IMR-90 (cell line): ENCODE measurements at regions not wholly inside any gene's neighbourhood (a gene's known extent, or its start where the extent isn't known, plus 50 kb on each side); places are given as distances from the start of the nearest gene placed in this dataset.

Experiments
- ATAC-seq: fragments of 200-7000 bp; cut with Tn5 transposase; 2 replicates; pipeline ENCODE4 v1.9.1; 2020; ENCODE audit warnings: low read depth, mild to moderate bottlenecking, moderate library complexity
- BruUV-seq: library from RNA; stranded (reverse); fragments of 400-500 nt; replicated peaks from 2 replicates; lab custom pipeline; 2021; lab: Mats Ljungman, UMichigan
- CTCF ChIA-PET: fragments of 300-600 bp; formaldehyde crosslinking; extraction: SDS; loops from one replicate; lab custom pipeline; 2021; ENCODE audit warnings: antibody characterized with exemption; lab: Yijun Ruan, JAX
- POLR2A ChIA-PET: fragments of 300-600 bp; sonication (Branson Sonifier 250); formaldehyde crosslinking; loops from one replicate; lab custom pipeline; 2022; ENCODE audit warnings: antibody characterized with exemption; ENCODE audit not compliant: unreplicated experiment; lab: Charles Lee
- DNase-seq: peaks from one replicate; pipeline ENCODE4 v3.0.0; 2013
- H2AFZ ChIP-seq: replicated peaks from 2 replicates; pipeline ENCODE3; 2013; ENCODE audit warnings: low read length, mild to moderate bottlenecking; ENCODE audit not compliant: poor library complexity
- H2AK5ac ChIP-seq: 2 replicates; pipeline ENCODE4 v1.6.1; 2013; ENCODE audit warnings: low read depth, low read length, inconsistent platforms
- H2AK9ac ChIP-seq: replicated peaks from 2 replicates; pipeline ENCODE3; 2013; ENCODE audit warnings: mild to moderate bottlenecking, low read depth, low read length, moderate library complexity; ENCODE audit not compliant: poor library complexity
- H2BK120ac ChIP-seq: 2 replicates; pipeline ENCODE4 v1.6.1; 2013; ENCODE audit warnings: low read depth, low read length, inconsistent platforms
- H2BK15ac ChIP-seq: 3 replicates; pipeline ENCODE4 v1.6.1; 2013; ENCODE audit warnings: low read depth, low read length, inconsistent platforms
- H2BK20ac ChIP-seq: 2 replicates; pipeline ENCODE4 v1.6.1; 2013; ENCODE audit warnings: low read depth, mild to moderate bottlenecking, inconsistent platforms, low read length, moderate library complexity
- H2BK5ac ChIP-seq: 2 replicates; pipeline ENCODE4 v1.6.1; 2013; ENCODE audit warnings: mild to moderate bottlenecking, low read depth, low read length, inconsistent platforms; ENCODE audit not compliant: poor library complexity, severe bottlenecking
- H3K14ac ChIP-seq: replicated peaks from 2 replicates; pipeline ENCODE4 v1.6.1; 2013; ENCODE audit warnings: low read depth, low read length, inconsistent platforms
- H3K18ac ChIP-seq: 2 replicates; pipeline ENCODE4 v1.6.1; 2013; ENCODE audit warnings: low read depth, low read length, control low read depth
- H3K23ac ChIP-seq: 2 replicates; pipeline ENCODE4 v1.6.1; 2013; ENCODE audit warnings: low read depth, low read length, inconsistent platforms
- H3K27ac ChIP-seq: 2 replicates; pipeline ENCODE4 v1.5.1; 2013; ENCODE audit warnings: mild to moderate bottlenecking, control low read depth, low read length; ENCODE audit not compliant: insufficient read depth
- H3K27me3 ChIP-seq: 2 replicates; pipeline ENCODE4 v1.6.1; 2013; ENCODE audit warnings: low read length; ENCODE audit not compliant: control insufficient read depth, insufficient read depth
- H3K36me3 ChIP-seq: 2 replicates; pipeline ENCODE4 v1.6.1; 2013; ENCODE audit warnings: low read length, mixed read lengths; ENCODE audit not compliant: control insufficient read depth, insufficient read depth
- H3K4ac ChIP-seq: 2 replicates; pipeline ENCODE4 v1.6.1; 2013; ENCODE audit warnings: low read depth, low read length, inconsistent platforms
- H3K4me1 ChIP-seq: 2 replicates; pipeline ENCODE4 v1.6.1; 2013; ENCODE audit warnings: low read length, mixed read lengths; ENCODE audit not compliant: control insufficient read depth, insufficient read depth
- H3K4me2 ChIP-seq: 2 replicates; pipeline ENCODE4 v1.6.1; 2013; ENCODE audit warnings: low read depth, mild to moderate bottlenecking, control low read depth, low read length, moderate library complexity
- H3K4me3 ChIP-seq: 2 replicates; pipeline ENCODE4 v1.5.1; 2013; ENCODE audit warnings: low read depth, mild to moderate bottlenecking, control low read depth, low read length, moderate library complexity; ENCODE audit not compliant: insufficient read depth
- H3K56ac ChIP-seq: 2 replicates; pipeline ENCODE4 v1.6.1; 2013; ENCODE audit warnings: low read length, inconsistent platforms; ENCODE audit not compliant: insufficient read depth; ENCODE audit errors: extremely low read depth
- H3K79me1 ChIP-seq, 2 experiments: 2 replicates each; pipeline ENCODE4 v1.6.1; 2013; ENCODE audit warnings: low read length in 2 of 2, inconsistent platforms in 1 of 2, low read depth in 1 of 2
- H3K9ac ChIP-seq: 2 replicates; pipeline ENCODE4 v1.6.1; 2013; ENCODE audit warnings: low read depth, low read length, control low read depth
- H3K9me1 ChIP-seq: 2 replicates; pipeline ENCODE4 v1.6.1; 2013; ENCODE audit warnings: low read length, inconsistent platforms; ENCODE audit not compliant: insufficient read depth
- H3K9me3 ChIP-seq: 2 replicates; pipeline ENCODE4 v1.6.1; 2013; ENCODE audit warnings: low read length; ENCODE audit not compliant: control insufficient read depth, insufficient read depth
- H4K20me1 ChIP-seq: 2 replicates; pipeline ENCODE4 v1.6.1; 2013; ENCODE audit warnings: low read length, inconsistent platforms; ENCODE audit not compliant: insufficient read depth
- H4K5ac ChIP-seq: 2 replicates; pipeline ENCODE4 v1.6.1; 2013; ENCODE audit warnings: mild to moderate bottlenecking, low read depth, low read length, control low read depth
- H4K8ac ChIP-seq, 2 experiments: 2 replicates each; pipeline ENCODE4 v1.6.1; 2013; ENCODE audit warnings: low read depth in 2 of 2, low read length in 2 of 2, control low read depth in 1 of 2, inconsistent platforms in 1 of 2
- H4K91ac ChIP-seq: 2 replicates; pipeline ENCODE4 v1.6.1; 2013; ENCODE audit warnings: low read depth, low read length, inconsistent platforms; ENCODE audit not compliant: insufficient read depth
- BHLHE40 ChIP-seq: fragments of 150-350 bp; IDR thresholded peaks from 2 replicates; pipeline ENCODE4 v1.6.1; 2016; ENCODE audit warnings: mild to moderate bottlenecking, low read depth, low read length
- CHD1 ChIP-seq: IDR thresholded peaks from 2 replicates; pipeline ENCODE4 v1.6.1; 2012; ENCODE audit warnings: low read depth, low read length, improper control_type of control experiment
- FOS ChIP-seq: fragments of 150-350 bp; IDR thresholded peaks from 2 replicates; pipeline ENCODE4 v1.6.1; 2016; ENCODE audit warnings: low read depth, low read length
- MAZ ChIP-seq: IDR thresholded peaks from 2 replicates; pipeline ENCODE4 v1.6.1; 2012; ENCODE audit warnings: low read depth, mild to moderate bottlenecking, low read length, improper control_type of control experiment, moderate library complexity, borderline replicate concordance
- MXI1 ChIP-seq: IDR thresholded peaks from 2 replicates; pipeline ENCODE4 v1.6.1; 2012; ENCODE audit warnings: low read depth, mild to moderate bottlenecking, low read length, moderate library complexity, borderline replicate concordance
- NFE2L2 ChIP-seq: fragments of 150-350 bp; IDR thresholded peaks from 2 replicates; pipeline ENCODE4 v1.6.1; 2016; ENCODE audit warnings: low read depth, mild to moderate bottlenecking, low read length
- POLR2A ChIP-seq: IDR thresholded peaks from 2 replicates; pipeline ENCODE4 v1.6.1; 2012; ENCODE audit warnings: mild to moderate bottlenecking, low read depth, low read length
- RAD21 ChIP-seq: IDR thresholded peaks from 2 replicates; pipeline ENCODE4 v1.6.1; 2012; ENCODE audit warnings: low read length, improper control_type of control experiment
- RFX5 ChIP-seq: IDR thresholded peaks from 2 replicates; pipeline ENCODE4 v1.8.0; 2012; ENCODE audit warnings: low read depth, mild to moderate bottlenecking, low read length, moderate library complexity
- SMC3 ChIP-seq: fragments of 150-350 bp; IDR thresholded peaks from 2 replicates; pipeline ENCODE4 v1.6.1; 2016; ENCODE audit warnings: low read depth, mild to moderate bottlenecking, antibody characterized with exemption, low read length, moderate library complexity
- WGBS, 2 experiments: methylation state at CpG; one replicate each; pipeline versions ENCODE4 v1.1.5 to v1.1.7; 2013; ENCODE audit warnings: missing lambda C conversion rate in 2 of 2; ENCODE audit not compliant: insufficient read length in 1 of 2; ENCODE audit errors: extremely low coverage in 2 of 2; 5-methylcytosine and 5-hydroxymethylcytosine counted together
- dilution Hi-C: fragments of 300-500 bp; cut with HindIII; formaldehyde crosslinking; loops from one replicate; pipeline ENCODE4 v1.14.3; 2018; ENCODE audit warnings: low sequenced_read_pairs; ENCODE audit not compliant: unreplicated experiment
- in situ Hi-C: fragments of 300-500 bp; cut with MboI; formaldehyde crosslinking; loops from 3 replicates; pipeline ENCODE4 v1.14.3; 2019; ENCODE audit warnings: low sequenced_read_pairs, inconsistent platforms, mixed read lengths
- intact Hi-C: fragments of 100-400 bp; cut with micrococcal nuclease; formaldehyde crosslinking; loops from 2 replicates; pipeline ENCODE4 v1.10.0; 2022
- TF ChIP-seq, protein P1 (sequence below): fragments of 150-350 bp; IDR thresholded peaks from 2 replicates; pipeline ENCODE4 v1.6.1; 2017; ENCODE audit warnings: mild to moderate bottlenecking, antibody characterized with exemption, low read length, low read depth

DNA sequence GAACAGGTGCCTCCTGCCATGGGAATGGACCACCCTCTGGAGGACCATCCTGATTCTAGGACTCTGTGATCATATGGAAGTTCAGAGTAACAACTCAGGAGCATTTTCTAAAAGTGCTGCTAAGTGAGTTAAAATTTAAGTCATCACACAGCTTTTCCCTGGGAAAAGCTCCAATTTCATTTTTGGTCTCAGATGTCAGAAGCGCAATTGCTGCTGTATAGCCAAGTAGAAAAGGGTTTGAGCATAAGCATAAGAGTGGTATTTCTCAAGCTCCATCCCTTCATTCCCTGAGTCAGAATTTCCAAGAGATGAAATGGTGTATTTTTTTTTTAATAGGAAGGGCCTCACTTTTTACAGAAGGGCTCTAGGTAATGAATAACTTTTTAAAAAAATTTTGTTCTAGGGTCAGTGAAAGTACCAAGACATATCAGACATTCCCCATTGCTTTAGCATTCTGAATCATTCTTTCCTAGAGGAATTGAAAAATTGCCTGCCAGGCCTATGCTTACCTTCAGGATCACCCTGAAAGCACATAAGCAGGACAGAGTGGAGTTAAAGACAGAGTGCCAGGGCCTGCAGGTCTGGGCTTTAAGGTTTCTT, 564.5 kb upstream of the ISX start:
- dilution Hi-C loops (no loop called here), in situ Hi-C loops (no loop called here), intact Hi-C loops (no loop called here)
- H2BK120ac ChIP-seq = no peak overlapping the region
- H2AK5ac ChIP-seq = no peak overlapping the region
- H4K5ac ChIP-seq = no peak overlapping the region
- no peak overlapping the region for H2BK15ac ChIP-seq
- H3K79me1 ChIP-seq = no peaks in the 10 kb centered on the region
- ATAC-seq (no peak), DNase-seq (no peak)
- H3K9me1 ChIP-seq = no peaks in the 10 kb centered on the region
- H3K27ac ChIP-seq = no peak overlapping the region
- no peak overlapping the region for H4K8ac ChIP-seq
- no peak for TF ChIP-seq FOS
- no peak for TF ChIP-seq SMC3
- TF ChIP-seq RAD21 = no peak
- TF ChIP-seq RFX5 = no peak
- no peak for TF ChIP-seq BHLHE40
- no peak for TF ChIP-seq MAZ
- no peak for TF ChIP-seq MXI1
- TF ChIP-seq, protein P1, sequence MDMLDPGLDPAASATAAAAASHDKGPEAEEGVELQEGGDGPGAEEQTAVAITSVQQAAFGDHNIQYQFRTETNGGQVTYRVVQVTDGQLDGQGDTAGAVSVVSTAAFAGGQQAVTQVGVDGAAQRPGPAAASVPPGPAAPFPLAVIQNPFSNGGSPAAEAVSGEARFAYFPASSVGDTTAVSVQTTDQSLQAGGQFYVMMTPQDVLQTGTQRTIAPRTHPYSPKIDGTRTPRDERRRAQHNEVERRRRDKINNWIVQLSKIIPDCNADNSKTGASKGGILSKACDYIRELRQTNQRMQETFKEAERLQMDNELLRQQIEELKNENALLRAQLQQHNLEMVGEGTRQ = no peak
- no peak for TF ChIP-seq NFE2L2
- no peak for TF ChIP-seq POLR2A
- no peak for TF ChIP-seq CHD1
- no peak overlapping the region for H2BK20ac ChIP-seq
- H2AFZ ChIP-seq = no peak overlapping the region
- BruUV-seq = no TSS peak
- no peak overlapping the region for H3K23ac ChIP-seq
- H3K4me1 ChIP-seq = no peaks in the 10 kb centered on the region
- no peak overlapping the region for H3K4ac ChIP-seq
- H3K18ac ChIP-seq = no peak overlapping the region
- ChIA-PET POLR2A (no interaction called here), CTCF (no interaction called here)
- no peaks in the 10 kb centered on the region for H4K20me1 ChIP-seq
- H3K9me3 ChIP-seq = peaks cover 18% of the 10 kb centered on the region
- H3K56ac ChIP-seq = no peak overlapping the region
- WGBS, 2 experiments = no CpG with 5 or more reads among the region's 1 CpG
- H4K91ac ChIP-seq = no peak overlapping the region
- no peak overlapping the region for H3K4me3 ChIP-seq
- H3K4me2 ChIP-seq = no peak overlapping the region
- H3K9ac ChIP-seq = no peak overlapping the region
- H2AK9ac ChIP-seq = no peak overlapping the region
- no peaks in the 10 kb centered on the region for H3K36me3 ChIP-seq
- no peaks in the 10 kb centered on the region for H3K27me3 ChIP-seq
- no peak overlapping the region for H3K14ac ChIP-seq
- H2BK5ac ChIP-seq = no peak overlapping the region
